GM21786 (cell line): ENCODE measurements at regions not wholly inside any gene's neighbourhood (a gene's known extent, or its start where the extent isn't known, plus 50 kb on each side); places are given as distances from the start of the nearest gene placed in this dataset.
"Not testable (repeated sequence)": the region's sequence is repeated elsewhere in the genome, so short reads cannot be mapped to it uniquely, and the experiment has no call there.

Experiments used
- ATAC-seq: cut with Tn5 transposase; IDR thresholded peaks from one replicate; pipeline ENCODE4 v1.9.1; 2021; ENCODE audit not compliant: unreplicated experiment

- no peak for ATAC-seq
These were observed 172.2 kb upstream of the ANKRD55 start for GRCh38 chr5:56405116-56405908.

GRCh38 chr5:56402266-56403220, 169.4 kb upstream of the ANKRD55 start:
- no peak for ATAC-seq

- not testable (repeated sequence) for ATAC-seq
These were observed 164.7 kb upstream of the ANKRD55 start for GRCh38 chr5:56397796-56398195.

GRCh38 chr5:56396634-56397033, 163.5 kb upstream of the ANKRD55 start:
- ATAC-seq = no peak

GRCh38 chr5:56389261-56389660, 156.1 kb upstream of the ANKRD55 start:
- ATAC-seq = no peak

GRCh38 chr5:56388229-56388985, 155.3 kb upstream of the ANKRD55 start:
- no peak for ATAC-seq

GRCh38 chr5:56386046-56386445, 152.9 kb upstream of the ANKRD55 start:
- no peak for ATAC-seq

- no peak for ATAC-seq
These were observed 151.1 kb upstream of the ANKRD55 start for GRCh38 chr5:56384186-56384585.

GRCh38 chr5:56383761-56384160, 150.6 kb upstream of the ANKRD55 start:
- no peak for ATAC-seq

- no peak for ATAC-seq
These were observed 149.8 kb upstream of the ANKRD55 start for GRCh38 chr5:56382896-56383295.

- no peak for ATAC-seq
These were observed 144.4 kb upstream of the ANKRD55 start for GRCh38 chr5:56377573-56377972.

GRCh38 chr5:56376128-56376527, 143.0 kb upstream of the ANKRD55 start:
- no peak for ATAC-seq

- ATAC-seq = no peak
These were observed 141.9 kb upstream of the ANKRD55 start for GRCh38 chr5:56375011-56375410.

- ATAC-seq = not testable (repeated sequence)
These were observed 139.4 kb upstream of the ANKRD55 start for GRCh38 chr5:56372491-56372890.

- ATAC-seq = no peak
These were observed 136.3 kb upstream of the ANKRD55 start for GRCh38 chr5:56369361-56369811.

- no peak for ATAC-seq
These were observed 134.6 kb upstream of the ANKRD55 start for GRCh38 chr5:56367748-56368147.

- no peak for ATAC-seq
These were observed 133.9 kb upstream of the ANKRD55 start for GRCh38 chr5:56366986-56367385.

- no peak for ATAC-seq
These were observed 128.3 kb upstream of the ANKRD55 start for GRCh38 chr5:56361398-56361797.

GRCh38 chr5:56360816-56361215, 127.7 kb upstream of the ANKRD55 start:
- ATAC-seq = no peak

GRCh38 chr5:56359809-56360685, 126.9 kb upstream of the ANKRD55 start:
- no peak for ATAC-seq
